ENCODE measurements at regions not wholly inside any gene's neighbourhood (a gene's known extent, or its start where the extent isn't known, plus 50 kb on each side); places are given as distances from the start of the nearest gene placed in this dataset.

GRCh38 chr20:6908673-6909072 is 141.2 kb downstream of the BMP2 start:
- TF ChIP-seq CTCF (IDR thresholded peaks at IDR 0.05; ENCODE audit: low read depth, low read length, missing input control), result no peak
- TF ChIP-seq GABPA (IDR thresholded peaks at IDR 0.05 in 1 of 2, conservative IDR thresholded peaks at IDR 0.05 in 1 of 2), result no peak
- TF ChIP-seq YY1 (IDR thresholded peaks at IDR 0.05), result no peak
- no peak for TF ChIP-seq NR2F2 (IDR thresholded peaks at IDR 0.05)

All from liver (tissue), 3 donors.